Choroid plexus epithelial cell (primary cell): ENCODE measurements at regions not wholly inside any gene's neighbourhood (a gene's known extent, or its start where the extent isn't known, plus 50 kb on each side); places are given as distances from the start of the nearest gene placed in this dataset.

Experiments used
- DNase-seq: peaks from one replicate; pipeline ENCODE4 v3.0.0-alpha.2; 2010; ENCODE audit warnings: low read depth
- H3K4me3 ChIP-seq: 2 replicates; pipeline ENCODE4 v1.5.1; 2011; ENCODE audit warnings: low read depth, mild to moderate bottlenecking, control low read depth, low read length, moderate library complexity
- CTCF ChIP-seq: conservative IDR thresholded peaks from 2 replicates; pipeline ENCODE4 v1.5.1; 2011; ENCODE audit warnings: low read depth, mild to moderate bottlenecking, control low read depth, inconsistent platforms, low read length, moderate library complexity

GRCh38 chr13:77979721-77980385, 61.2 kb upstream of the EDNRB start:
- no peak overlapping the region for H3K4me3 ChIP-seq
- DNase-seq: no peak
- no peak for TF ChIP-seq CTCF

- TF ChIP-seq CTCF: no peak
- no peak for DNase-seq
- H3K4me3 ChIP-seq: no peak overlapping the region
Observed at GRCh38 chr13:77975358-77976042, 56.9 kb upstream of the EDNRB start.

GRCh38 chr13:77969299-77969698, 50.7 kb upstream of the EDNRB start:
- no peak for DNase-seq
- no peak overlapping the region for H3K4me3 ChIP-seq

More at GRCh38 chr13:77969299-77969698, 50.7 kb upstream of the EDNRB start:
- no peak for TF ChIP-seq CTCF
